Neural cell (in vitro differentiated cells): ENCODE measurements at regions not wholly inside any gene's neighbourhood (a gene's known extent, or its start where the extent isn't known, plus 50 kb on each side); places are given as distances from the start of the nearest gene placed in this dataset.

Experiments
- H2AFZ ChIP-seq: fragments of 200-600, 300-800 bp; sonication (generic), shearing (Covaris generic); 2 replicates; pipeline ENCODE4 v1.6.0; 2014; ENCODE audit warnings: low read depth, mild to moderate bottlenecking, antibody characterized with exemption, low read length, moderate library complexity
- H3F3A ChIP-seq: fragments of 200-600 bp; shearing (Covaris generic); 2 replicates; pipeline ENCODE4 v1.6.1; 2016; ENCODE audit warnings: mild to moderate bottlenecking, moderate library complexity, mixed read lengths, antibody characterized with exemption, low read length; ENCODE audit not compliant: insufficient read depth, poor library complexity, severe bottlenecking
- H3K27ac ChIP-seq: fragments of 200-600, 300-800 bp; sonication (generic), shearing (Covaris generic); 2 replicates; pipeline ENCODE4 v1.5.1; 2014; ENCODE audit warnings: mild to moderate bottlenecking, low read length, moderate library complexity
- H3K27me3 ChIP-seq: fragments of 300-800, 200-600 bp; sonication (generic), shearing (Covaris generic); 2 replicates; pipeline ENCODE4 v1.6.0; 2014; ENCODE audit warnings: mild to moderate bottlenecking, low read depth, low read length, moderate library complexity; ENCODE audit not compliant: insufficient read depth
- H3K36me3 ChIP-seq: fragments of 300-800, 200-600 bp; sonication (generic), shearing (Covaris generic); 2 replicates; pipeline ENCODE4 v1.5.1; 2014; ENCODE audit warnings: mild to moderate bottlenecking, antibody characterized with exemption, low read length, moderate library complexity; ENCODE audit not compliant: insufficient read depth
- H3K4me2 ChIP-seq: fragments of 300-800, 200-600 bp; sonication (generic), shearing (Covaris generic); 2 replicates; pipeline ENCODE4 v1.6.0; 2014; ENCODE audit warnings: mild to moderate bottlenecking, low read length
- H3K4me3 ChIP-seq: fragments of 300-800, 200-600 bp; sonication (generic), shearing (Covaris generic); 2 replicates; pipeline ENCODE4 v1.5.1; 2014; ENCODE audit warnings: mild to moderate bottlenecking, low read length, moderate library complexity
- H3K79me2 ChIP-seq: fragments of 200-600 bp; shearing (Covaris generic); replicated peaks from 2 replicates; pipeline ENCODE4 v1.6.0; 2014; ENCODE audit warnings: mild to moderate bottlenecking, low read length, moderate library complexity; ENCODE audit not compliant: insufficient read depth
- H3K9ac ChIP-seq: fragments of 300-800, 200-600 bp; sonication (generic), shearing (Covaris generic); 2 replicates; pipeline ENCODE4 v1.6.1; 2016; ENCODE audit warnings: mild to moderate bottlenecking, low read length, mixed read lengths
- H3K9me2 ChIP-seq: fragments of 200-600 bp; shearing (Covaris generic); 2 replicates; pipeline ENCODE4 v1.6.1; 2016; ENCODE audit warnings: mild to moderate bottlenecking, low read length, mixed read lengths; ENCODE audit not compliant: insufficient read depth
- H3K9me3 ChIP-seq: fragments of 200-600, 300-800 bp; sonication (generic), shearing (Covaris generic); 2 replicates; pipeline ENCODE4 v1.6.1; 2016; ENCODE audit warnings: mild to moderate bottlenecking, mixed run types, low read length, moderate library complexity, mixed read lengths
- H4K20me1 ChIP-seq: fragments of 200-600 bp; shearing (Covaris generic); 2 replicates; pipeline ENCODE4 v1.6.1; 2016; ENCODE audit warnings: mild to moderate bottlenecking, mixed run types; ENCODE audit not compliant: insufficient read depth
- CTCF ChIP-seq: fragments of 450-650 bp; IDR thresholded peaks from 2 replicates; pipeline ENCODE4 v1.5.1; 2014; ENCODE audit warnings: antibody characterized with exemption, mild to moderate bottlenecking, moderate library complexity; ENCODE audit not compliant: poor library complexity, severe bottlenecking
- EP300 ChIP-seq: fragments of 450-650 bp; conservative IDR thresholded peaks from 2 replicates; pipeline ENCODE4 v1.6.1; 2014; ENCODE audit warnings: antibody characterized with exemption, mild to moderate bottlenecking, moderate library complexity; ENCODE audit not compliant: poor library complexity, severe bottlenecking
- EZH2 ChIP-seq: fragments of 200-600, 300-800 bp; shearing (Covaris generic), sonication (generic); IDR thresholded peaks from 2 replicates; pipeline ENCODE4 v1.6.1; 2014; ENCODE audit warnings: antibody characterized with exemption, low read length, borderline replicate concordance, mild to moderate bottlenecking; ENCODE audit not compliant: insufficient read depth, poor library complexity, severe bottlenecking
- MXI1 ChIP-seq: fragments of 450-650 bp; conservative IDR thresholded peaks from 2 replicates; pipeline ENCODE4 v1.6.1; 2014; ENCODE audit warnings: antibody characterized with exemption, mild to moderate bottlenecking; ENCODE audit not compliant: poor library complexity, severe bottlenecking
- POLR2AphosphoS5 ChIP-seq: IDR thresholded peaks from 2 replicates; pipeline ENCODE4 v1.6.1; 2012
- RAD21 ChIP-seq: fragments of 450-650 bp; conservative IDR thresholded peaks from 2 replicates; pipeline ENCODE4 v1.6.1; 2014; ENCODE audit warnings: antibody characterized with exemption, mild to moderate bottlenecking, moderate library complexity
- REST ChIP-seq: IDR thresholded peaks from 2 replicates; pipeline ENCODE4 v1.6.1; 2012; ENCODE audit warnings: borderline replicate concordance
- SMC3 ChIP-seq: fragments of 450-650 bp; conservative IDR thresholded peaks from 2 replicates; pipeline ENCODE4 v1.6.1; 2014; ENCODE audit warnings: antibody characterized with exemption, mild to moderate bottlenecking, moderate library complexity; ENCODE audit not compliant: poor library complexity
- TAF1 ChIP-seq: IDR thresholded peaks from 2 replicates; pipeline ENCODE4 v1.6.1; 2012; ENCODE audit warnings: low read depth

DNA sequence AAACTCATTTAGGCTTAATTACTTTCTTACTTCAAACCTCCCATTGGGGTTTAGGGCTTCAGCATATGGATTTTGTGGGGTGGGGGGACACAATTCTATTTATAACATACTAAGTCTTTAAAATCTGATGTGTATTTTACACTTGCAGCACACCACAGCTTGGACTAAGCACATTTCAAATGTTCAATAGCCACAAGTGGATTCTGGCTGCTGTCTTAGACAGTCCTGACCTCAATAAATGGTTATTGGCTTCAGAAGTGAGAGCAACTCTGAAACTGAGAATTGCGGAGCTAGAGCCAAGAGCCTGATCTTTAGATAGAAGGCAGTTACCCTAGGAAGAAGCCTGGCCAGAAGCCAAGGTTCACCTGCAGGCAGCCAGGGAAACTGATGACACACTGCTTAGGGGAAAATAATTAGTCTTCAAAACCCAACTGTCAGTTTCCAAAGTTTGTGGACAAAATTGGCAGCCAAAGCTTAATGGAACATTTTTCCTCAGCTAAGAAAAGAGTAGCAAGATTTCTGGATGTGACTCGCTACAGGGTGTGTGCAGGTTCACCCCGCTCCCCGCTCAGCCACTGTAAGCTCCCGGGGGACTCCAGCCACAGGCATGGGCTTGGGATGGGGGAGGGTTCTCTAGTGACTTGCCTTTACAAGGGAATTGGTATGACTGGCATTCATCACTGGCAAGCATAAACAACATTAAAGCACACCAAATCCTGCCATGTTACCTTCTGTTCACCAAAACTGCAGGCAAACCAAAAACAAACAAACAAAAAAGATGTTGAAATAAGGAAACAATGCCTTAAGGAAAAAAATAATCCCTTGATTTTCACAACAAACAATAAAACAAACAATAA, 219.8 kb downstream of the TFAP2A start:
- Histone ChIP-seq H2AFZ (no peak overlapping the region), H3K9me2 (no peaks in the 10 kb centered on the region), H3K9ac (no peak overlapping the region), H3K27ac (no peak overlapping the region), H3F3A (no peaks in the 10 kb centered on the region), H3K36me3 (no peaks in the 10 kb centered on the region), H3K4me2 (no peak overlapping the region), H3K79me2 (no peaks in the 10 kb centered on the region), H4K20me1 (no peaks in the 10 kb centered on the region), H3K9me3 (no peaks in the 10 kb centered on the region), H3K27me3 (no peaks in the 10 kb centered on the region), H3K4me3 (no peak overlapping the region)
- TF ChIP-seq REST (no peak), EP300 (no peak), MXI1 (no peak), TAF1 (no peak), EZH2 (no peak), RAD21 (no peak), POLR2AphosphoS5 (no peak), SMC3 (no peak), CTCF (no peak)

DNA sequence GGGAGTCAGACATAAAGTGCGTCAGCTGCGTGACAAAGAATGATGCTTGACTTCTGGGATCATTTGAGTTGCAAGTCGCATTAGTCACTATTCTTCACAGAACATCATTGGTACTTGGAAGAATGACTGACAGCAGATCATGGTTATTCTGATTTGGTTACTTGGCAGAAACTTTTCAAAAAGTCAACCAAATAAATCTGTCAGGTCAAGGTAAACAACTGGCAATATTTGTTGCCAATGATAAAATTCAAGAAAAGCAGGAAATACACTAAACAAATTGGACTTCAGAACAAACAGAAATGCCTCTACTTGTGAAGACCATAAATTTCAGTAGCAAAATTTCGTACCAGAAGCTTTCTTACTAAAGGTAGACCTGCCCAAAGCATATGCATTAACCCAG, 221.6 kb downstream of the TFAP2A start:
- Histone ChIP-seq H3K36me3 (no peaks in the 10 kb centered on the region), H3K27me3 (no peaks in the 10 kb centered on the region), H2AFZ (no peak overlapping the region), H3K9me3 (no peaks in the 10 kb centered on the region), H3K4me3 (no peak overlapping the region), H3K9me2 (no peaks in the 10 kb centered on the region), H3F3A (no peaks in the 10 kb centered on the region), H4K20me1 (no peaks in the 10 kb centered on the region), H3K79me2 (no peaks in the 10 kb centered on the region), H3K27ac (no peak overlapping the region), H3K4me2 (no peak overlapping the region), H3K9ac (no peak overlapping the region)
- TF ChIP-seq MXI1, result no peak
- TF ChIP-seq EZH2, result no peak
- TF ChIP-seq POLR2AphosphoS5, result no peak
- no peak for TF ChIP-seq REST
- TF ChIP-seq TAF1, result no peak
- TF ChIP-seq CTCF, result no peak
- TF ChIP-seq EP300, result no peak
- no peak for TF ChIP-seq RAD21
- no peak for TF ChIP-seq SMC3
